SK-N-SH treated with all-trans-retinoic acid at 6 μM for 48 hours (cell line): ENCODE measurements at regions not wholly inside any gene's neighbourhood (a gene's known extent, or its start where the extent isn't known, plus 50 kb on each side); places are given as distances from the start of the nearest gene placed in this dataset.

Source experiments
- ARNTL ChIP-seq: fragments of 450-650 bp; formaldehyde crosslinking; IDR thresholded peaks from 2 replicates; pipeline ENCODE4 v1.5.0; 2020; ENCODE audit warnings: low read depth, mild to moderate bottlenecking, moderate library complexity, borderline replicate concordance
- BACH2 ChIP-seq: fragments of 250-450 bp; sonication (Bioruptor Pico); IDR thresholded peaks from 2 replicates; pipeline ENCODE4 v1.9.0; 2021; ENCODE audit warnings: mild to moderate bottlenecking, borderline replicate concordance
- CREB5 ChIP-seq: fragments of 250-450 bp; sonication (Bioruptor Pico); IDR thresholded peaks from 2 replicates; pipeline ENCODE4 v1.5.1; 2020; ENCODE audit warnings: low read depth, mild to moderate bottlenecking, moderate library complexity
- GLIS3 ChIP-seq: fragments of 250-450 bp; sonication (Bioruptor Pico); IDR thresholded peaks from 2 replicates; pipeline ENCODE4 v1.5.0; 2020; ENCODE audit warnings: mild to moderate bottlenecking, moderate library complexity
- ISL1 ChIP-seq: fragments of 250-450 bp; sonication (Bioruptor Pico); IDR thresholded peaks from 2 replicates; pipeline ENCODE4 v2.1.2; 2022; ENCODE audit warnings: mild to moderate bottlenecking, moderate library complexity
- PATZ1 ChIP-seq: fragments of 250-450 bp; sonication (Bioruptor Pico); IDR thresholded peaks from 2 replicates; pipeline ENCODE4 v1.8.0; 2020; ENCODE audit warnings: mild to moderate bottlenecking, moderate library complexity, borderline replicate concordance
- PPARA ChIP-seq: fragments of 250-450 bp; sonication (Bioruptor Pico); IDR thresholded peaks from 2 replicates; pipeline ENCODE4 v1.5.0; 2020; ENCODE audit warnings: mild to moderate bottlenecking, borderline replicate concordance
- RARB ChIP-seq: fragments of 250-450 bp; sonication (Bioruptor Pico); IDR thresholded peaks from 2 replicates; pipeline ENCODE4 v1.8.0; 2021; ENCODE audit warnings: mild to moderate bottlenecking, moderate library complexity
- TOX ChIP-seq: fragments of 250-450 bp; sonication (Bioruptor Pico); IDR thresholded peaks from 2 replicates; pipeline ENCODE4 v1.8.0; 2021; ENCODE audit warnings: mild to moderate bottlenecking, moderate library complexity, borderline replicate concordance
- ZNF565 ChIP-seq: fragments of 450-650 bp; formaldehyde crosslinking; conservative IDR thresholded peaks from 2 replicates; pipeline ENCODE4 v1.5.0; 2020; ENCODE audit warnings: low read depth, mild to moderate bottlenecking, moderate library complexity

- no peak for TF ChIP-seq RARB (CRISPR knock-in tag)
- TF ChIP-seq ISL1 (CRISPR knock-in tag), result no peak
- TF ChIP-seq GLIS3 (CRISPR knock-in tag), result no peak
- no peak for TF ChIP-seq BACH2 (CRISPR knock-in tag)
- TF ChIP-seq PATZ1 (CRISPR knock-in tag), result no peak
- TF ChIP-seq ARNTL (CRISPR knock-in tag), result no peak
- no peak for TF ChIP-seq CREB5
- no peak for TF ChIP-seq ZNF565 (CRISPR knock-in tag)
- TF ChIP-seq PPARA (CRISPR knock-in tag), result no peak
- no peak for TF ChIP-seq TOX (CRISPR knock-in tag)
Observed at GRCh38 chr10:109215291-109216075, 707.8 kb downstream of the XPNPEP1 start.
